Activated CD8-positive, alpha-beta T cell treated with anti-CD3 and anti-CD28 coated beads, Interleukin-2, amount 10 ng/mL, durations not matched to agents 7 days and 5 days (primary cell): ENCODE measurements at regions not wholly inside any gene's neighbourhood (a gene's known extent, or its start where the extent isn't known, plus 50 kb on each side); places are given as distances from the start of the nearest gene placed in this dataset.

ENCODE experiments used
- ATAC-seq: fragments of 150-1000 bp; cut with Tn5 transposase; one replicate; pipeline ENCODE4 v1.10.0; 2021; ENCODE audit warnings: moderate library complexity
- CTCF ChIA-PET: fragments of 350-600 bp; sonication (Branson Sonifier 250); formaldehyde crosslinking; loops from one replicate; lab custom pipeline; 2021; ENCODE audit warnings: antibody characterized with exemption; lab: Charles Lee
- POLR2A ChIA-PET: fragments of 350-600 bp; sonication (Branson Sonifier 250); formaldehyde crosslinking; loops from one replicate; lab custom pipeline; 2021; ENCODE audit warnings: antibody characterized with exemption; lab: Charles Lee
- DNase-seq: peaks from one replicate; pipeline ENCODE4 v3.0.0-alpha.2; 2020
- H3K27ac Mint-ChIP-seq: one replicate; pipeline ENCODE4 v1.8.0; 2021; ENCODE audit warnings: mild to moderate bottlenecking, mixed read lengths
- H3K27me3 Mint-ChIP-seq: one replicate; pipeline ENCODE4 v1.8.0; 2021; ENCODE audit warnings: low read depth, mixed read lengths
- H3K36me3 Mint-ChIP-seq: one replicate; pipeline ENCODE4 v1.8.0; 2021; ENCODE audit warnings: low read depth, mixed read lengths
- H3K4me1 Mint-ChIP-seq: one replicate; pipeline ENCODE4 v1.8.0; 2021; ENCODE audit warnings: low read depth, mixed read lengths
- H3K4me3 Mint-ChIP-seq: one replicate; pipeline ENCODE4 v1.8.0; 2021; ENCODE audit warnings: mild to moderate bottlenecking, mixed read lengths
- H3K9me3 Mint-ChIP-seq: one replicate; pipeline ENCODE4 v1.8.0; 2022; ENCODE audit warnings: mixed read lengths; ENCODE audit not compliant: insufficient read depth

GRCh38 chr2:215567504-215567903 lies 131.6 kb upstream of the FN1 start:
- CTCF ChIA-PET, result interaction anchor here (1.4 kb wide), 1 partner anchor 11 kb away, joined by 4 read pairs; no protein-coding TSS in a partner anchor

GRCh38 chr2:215565897-215566296 lies 130.0 kb upstream of the FN1 start:
- no peaks in the 10 kb centered on the region for H3K9me3 Mint-ChIP-seq
- ATAC-seq, result no peak
- no peak overlapping the region for H3K27ac Mint-ChIP-seq
- no peak overlapping the region for H3K4me3 Mint-ChIP-seq
- POLR2A ChIA-PET, result no interaction called here
- DNase-seq, result no peak
- H3K4me1 Mint-ChIP-seq, result no peaks in the 10 kb centered on the region
- CTCF ChIA-PET, result no interaction called here
- H3K27me3 Mint-ChIP-seq, result peaks cover 5% of the 10 kb centered on the region
- no peaks in the 10 kb centered on the region for H3K36me3 Mint-ChIP-seq

More at GRCh38 chr2:215567504-215567903, 131.6 kb upstream of the FN1 start:
- H3K9me3 Mint-ChIP-seq, result no peaks in the 10 kb centered on the region
- H3K27me3 Mint-ChIP-seq, result peaks cover 5% of the 10 kb centered on the region
- no peak overlapping the region for H3K27ac Mint-ChIP-seq
- H3K4me3 Mint-ChIP-seq, result no peak overlapping the region
- H3K36me3 Mint-ChIP-seq, result no peaks in the 10 kb centered on the region
- H3K4me1 Mint-ChIP-seq, result no peaks in the 10 kb centered on the region
- POLR2A ChIA-PET, result no interaction called here
- ATAC-seq (no peak), DNase-seq (no peak)

- ATAC-seq, result no peak
- no peak overlapping the region for H3K27ac Mint-ChIP-seq
- ChIA-PET CTCF (no interaction called here), POLR2A (no interaction called here)
- DNase-seq, result no peak
- no peaks in the 10 kb centered on the region for H3K9me3 Mint-ChIP-seq
- no peaks in the 10 kb centered on the region for H3K36me3 Mint-ChIP-seq
- H3K4me1 Mint-ChIP-seq, result no peaks in the 10 kb centered on the region
- H3K27me3 Mint-ChIP-seq, result no peaks in the 10 kb centered on the region
- no peak overlapping the region for H3K4me3 Mint-ChIP-seq
Measured at GRCh38 chr2:215557701-215558100, 121.8 kb upstream of the FN1 start.

- no peaks in the 10 kb centered on the region for H3K27me3 Mint-ChIP-seq
- ATAC-seq (no peak), DNase-seq (no peak)
- no peak overlapping the region for H3K4me3 Mint-ChIP-seq
- H3K36me3 Mint-ChIP-seq, result no peaks in the 10 kb centered on the region
- POLR2A ChIA-PET, result no interaction called here
- H3K4me1 Mint-ChIP-seq, result no peaks in the 10 kb centered on the region
- H3K27ac Mint-ChIP-seq, result no peak overlapping the region
- no peaks in the 10 kb centered on the region for H3K9me3 Mint-ChIP-seq
- CTCF ChIA-PET, result no interaction called here
Measured at GRCh38 chr2:215556979-215557378, 121.1 kb upstream of the FN1 start.

GRCh38 chr2:215554689-215555498 lies 119.0 kb upstream of the FN1 start:
- ATAC-seq (no peak), DNase-seq (no peak)
- ChIA-PET POLR2A (no interaction called here), CTCF (no interaction called here)
- Mint-ChIP-seq H3K4me1 (no peaks in the 10 kb centered on the region), H3K4me3 (no peak overlapping the region), H3K27ac (no peak overlapping the region), H3K27me3 (no peaks in the 10 kb centered on the region), H3K36me3 (no peaks in the 10 kb centered on the region), H3K9me3 (no peaks in the 10 kb centered on the region)

- Mint-ChIP-seq H3K27me3 (no peaks in the 10 kb centered on the region), H3K9me3 (no peaks in the 10 kb centered on the region), H3K36me3 (no peaks in the 10 kb centered on the region), H3K4me1 (no peaks in the 10 kb centered on the region), H3K27ac (no peak overlapping the region), H3K4me3 (no peak overlapping the region)
- ATAC-seq, result no peak
- POLR2A ChIA-PET, result no interaction called here
- no peak for DNase-seq
- CTCF ChIA-PET, result no interaction called here
Measured at GRCh38 chr2:215553946-215554345, 118.1 kb upstream of the FN1 start.

- H3K9me3 Mint-ChIP-seq, result no peaks in the 10 kb centered on the region
- POLR2A ChIA-PET, result no interaction called here
- CTCF ChIA-PET, result no interaction called here
- H3K36me3 Mint-ChIP-seq, result no peaks in the 10 kb centered on the region
- no peak overlapping the region for H3K27ac Mint-ChIP-seq
- H3K4me1 Mint-ChIP-seq, result no peaks in the 10 kb centered on the region
- H3K4me3 Mint-ChIP-seq, result no peak overlapping the region
- no peaks in the 10 kb centered on the region for H3K27me3 Mint-ChIP-seq
- ATAC-seq (no peak), DNase-seq (no peak)
Measured at GRCh38 chr2:215552144-215552580, 116.3 kb upstream of the FN1 start.

GRCh38 chr2:215550331-215550730 lies 114.5 kb upstream of the FN1 start:
- no peak overlapping the region for H3K27ac Mint-ChIP-seq
- no peaks in the 10 kb centered on the region for H3K27me3 Mint-ChIP-seq
- H3K4me1 Mint-ChIP-seq, result no peaks in the 10 kb centered on the region
- DNase-seq, result no peak
- CTCF ChIA-PET, result interaction anchor here (0.6 kb wide), 1 partner anchor 197 kb away, joined by 3 read pairs; no protein-coding TSS in a partner anchor
- H3K4me3 Mint-ChIP-seq, result no peak overlapping the region
- no peaks in the 10 kb centered on the region for H3K9me3 Mint-ChIP-seq
- H3K36me3 Mint-ChIP-seq, result no peaks in the 10 kb centered on the region
- no peak for ATAC-seq
- POLR2A ChIA-PET, result no interaction called here

- CTCF ChIA-PET, result no interaction called here
- no peak overlapping the region for H3K27ac Mint-ChIP-seq
Measured at GRCh38 chr2:215548714-215549113, 112.8 kb upstream of the FN1 start.

GRCh38 chr2:215542690-215543089 lies 106.8 kb upstream of the FN1 start:
- no peak overlapping the region for H3K27ac Mint-ChIP-seq
- ATAC-seq (no peak), DNase-seq (no peak)
- no peaks in the 10 kb centered on the region for H3K27me3 Mint-ChIP-seq
- H3K36me3 Mint-ChIP-seq, result no peaks in the 10 kb centered on the region
- CTCF ChIA-PET, result no interaction called here
- H3K9me3 Mint-ChIP-seq, result no peaks in the 10 kb centered on the region
- no peak overlapping the region for H3K4me3 Mint-ChIP-seq
- POLR2A ChIA-PET, result no interaction called here
- H3K4me1 Mint-ChIP-seq, result no peaks in the 10 kb centered on the region

More at GRCh38 chr2:215548714-215549113, 112.8 kb upstream of the FN1 start:
- DNase-seq (no peak), ATAC-seq (no peak)
- Mint-ChIP-seq H3K4me1 (no peaks in the 10 kb centered on the region), H3K9me3 (no peaks in the 10 kb centered on the region), H3K4me3 (no peak overlapping the region), H3K27me3 (no peaks in the 10 kb centered on the region), H3K36me3 (no peaks in the 10 kb centered on the region)
- POLR2A ChIA-PET, result no interaction called here

- no peak for ATAC-seq
- Mint-ChIP-seq H3K4me3 (no peak overlapping the region), H3K9me3 (no peaks in the 10 kb centered on the region), H3K4me1 (no peaks in the 10 kb centered on the region), H3K36me3 (no peaks in the 10 kb centered on the region), H3K27ac (no peak overlapping the region), H3K27me3 (no peaks in the 10 kb centered on the region)
- DNase-seq, result no peak
- ChIA-PET CTCF (interaction anchor here (0.6 kb wide), 1 partner anchor 268 kb away, joined by 3 read pairs; no protein-coding TSS in a partner anchor), POLR2A (no interaction called here)
Measured at GRCh38 chr2:215540658-215541057, 104.8 kb upstream of the FN1 start.

GRCh38 chr2:215537611-215538010 lies 101.7 kb upstream of the FN1 start:
- H3K36me3 Mint-ChIP-seq, result no peaks in the 10 kb centered on the region
- ATAC-seq (no peak), DNase-seq (no peak)
- H3K4me1 Mint-ChIP-seq, result no peaks in the 10 kb centered on the region
- H3K27me3 Mint-ChIP-seq, result peaks cover 2% of the 10 kb centered on the region
- POLR2A ChIA-PET, result no interaction called here
- H3K4me3 Mint-ChIP-seq, result no peak overlapping the region
- CTCF ChIA-PET, result no interaction called here
- H3K9me3 Mint-ChIP-seq, result no peaks in the 10 kb centered on the region
- no peak overlapping the region for H3K27ac Mint-ChIP-seq
